Nephron (organoid): ENCODE measurements at regions not wholly inside any gene's neighbourhood (a gene's known extent, or its start where the extent isn't known, plus 50 kb on each side); places are given as distances from the start of the nearest gene placed in this dataset.

Experiments
- H3K27ac Mint-ChIP-seq, 3 experiments: 2 replicates each; pipeline ENCODE4 v1.8.0; 2020; ENCODE audit warnings: mixed read lengths in 3 of 3, mild to moderate bottlenecking in 2 of 3, moderate library complexity in 1 of 3
- H3K27me3 Mint-ChIP-seq: 2 replicates; pipeline ENCODE4 v1.8.0; 2021; ENCODE audit warnings: low read depth, mild to moderate bottlenecking, moderate library complexity, mixed read lengths
- H3K36me3 Mint-ChIP-seq: 2 replicates; pipeline ENCODE4 v1.8.0; 2020; ENCODE audit warnings: low read depth, mixed read lengths
- H3K4me1 Mint-ChIP-seq: 2 replicates; pipeline ENCODE4 v1.8.0; 2020; ENCODE audit warnings: mixed read lengths
- H3K4me3 Mint-ChIP-seq, 3 experiments: 2 replicates each; pipeline ENCODE4 v1.8.0; 2020; ENCODE audit warnings: mild to moderate bottlenecking in 3 of 3, mixed read lengths in 3 of 3, moderate library complexity in 2 of 3
- H3K9me3 Mint-ChIP-seq: 2 replicates; pipeline ENCODE4 v1.8.0; 2020; ENCODE audit warnings: mixed read lengths
- TF ChIP-seq, protein P1 (sequence below), 3 experiments: fragments of 200-600 bp; sonication (generic); IDR thresholded peaks; one replicate each; pipeline ENCODE4 v1.5.0; 2021; ENCODE audit warnings: antibody characterized with exemption in 3 of 3; ENCODE audit not compliant: unreplicated experiment in 3 of 3

DNA sequence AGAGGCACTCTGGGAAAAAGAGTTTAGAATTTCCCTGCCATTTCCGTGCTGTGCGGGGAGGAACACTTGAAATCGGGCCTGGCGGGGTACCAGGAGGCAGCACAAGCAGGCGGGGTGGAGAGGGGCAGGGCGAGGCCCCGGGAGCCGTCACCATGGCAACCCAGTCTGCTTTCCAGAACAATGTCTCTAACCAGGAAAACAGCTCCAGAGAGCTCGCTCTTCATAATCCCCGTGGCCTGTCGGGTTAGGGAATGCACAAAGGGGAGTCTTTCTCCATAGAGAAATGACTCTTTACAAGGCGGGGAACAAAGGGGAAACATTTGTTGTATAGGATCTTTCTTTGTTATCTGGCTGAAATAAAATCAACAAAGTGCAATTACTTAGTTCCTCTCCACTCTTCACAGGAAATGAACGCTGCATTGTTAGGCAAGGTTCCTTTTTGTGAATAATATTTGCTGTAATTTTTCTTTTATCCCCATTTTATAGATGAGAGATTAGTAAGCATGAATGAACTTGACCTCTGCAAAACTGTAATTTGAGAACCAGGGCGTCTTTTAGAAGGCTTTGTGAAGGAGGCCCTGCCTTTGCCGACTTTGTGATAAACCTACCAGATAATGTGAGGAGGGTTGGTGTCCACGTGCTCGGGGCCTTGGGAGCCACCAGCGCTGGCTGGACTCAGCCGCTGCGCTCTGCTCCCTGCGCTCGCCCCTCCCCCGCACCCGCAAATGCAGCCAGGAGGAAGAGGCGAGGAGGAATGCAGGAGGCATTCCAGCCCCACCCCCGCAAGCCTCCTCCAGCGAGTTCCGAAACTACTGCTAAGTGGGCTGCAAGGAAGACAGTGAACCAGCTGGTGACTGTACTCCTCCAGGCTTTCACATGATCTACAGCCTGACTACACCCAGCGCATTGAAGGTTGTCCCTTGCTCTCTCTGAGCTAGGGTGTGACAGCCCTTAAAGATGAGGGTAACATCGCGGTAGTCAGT is 105.2 kb upstream of the ATF7IP start:
- peaks cover 65% of the 10 kb centered on the region for H3K9me3 Mint-ChIP-seq
- peaks cover 65% of the 10 kb centered on the region for H3K4me1 Mint-ChIP-seq
- peak overlapping the region; percentile 97 to 98 (median 98) for H3K27ac Mint-ChIP-seq
- TF ChIP-seq, protein P1, sequence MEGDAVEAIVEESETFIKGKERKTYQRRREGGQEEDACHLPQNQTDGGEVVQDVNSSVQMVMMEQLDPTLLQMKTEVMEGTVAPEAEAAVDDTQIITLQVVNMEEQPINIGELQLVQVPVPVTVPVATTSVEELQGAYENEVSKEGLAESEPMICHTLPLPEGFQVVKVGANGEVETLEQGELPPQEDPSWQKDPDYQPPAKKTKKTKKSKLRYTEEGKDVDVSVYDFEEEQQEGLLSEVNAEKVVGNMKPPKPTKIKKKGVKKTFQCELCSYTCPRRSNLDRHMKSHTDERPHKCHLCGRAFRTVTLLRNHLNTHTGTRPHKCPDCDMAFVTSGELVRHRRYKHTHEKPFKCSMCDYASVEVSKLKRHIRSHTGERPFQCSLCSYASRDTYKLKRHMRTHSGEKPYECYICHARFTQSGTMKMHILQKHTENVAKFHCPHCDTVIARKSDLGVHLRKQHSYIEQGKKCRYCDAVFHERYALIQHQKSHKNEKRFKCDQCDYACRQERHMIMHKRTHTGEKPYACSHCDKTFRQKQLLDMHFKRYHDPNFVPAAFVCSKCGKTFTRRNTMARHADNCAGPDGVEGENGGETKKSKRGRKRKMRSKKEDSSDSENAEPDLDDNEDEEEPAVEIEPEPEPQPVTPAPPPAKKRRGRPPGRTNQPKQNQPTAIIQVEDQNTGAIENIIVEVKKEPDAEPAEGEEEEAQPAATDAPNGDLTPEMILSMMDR (IDR thresholded peaks at IDR 0.05; ENCODE audit: unreplicated experiment in 3 of 3) = no peak
- peaks cover 39% of the 10 kb centered on the region for H3K36me3 Mint-ChIP-seq
- no peaks in the 10 kb centered on the region for H3K27me3 Mint-ChIP-seq
- H3K4me3 Mint-ChIP-seq = peak overlapping the region; percentile 5 to 61 (median 15)

DNA sequence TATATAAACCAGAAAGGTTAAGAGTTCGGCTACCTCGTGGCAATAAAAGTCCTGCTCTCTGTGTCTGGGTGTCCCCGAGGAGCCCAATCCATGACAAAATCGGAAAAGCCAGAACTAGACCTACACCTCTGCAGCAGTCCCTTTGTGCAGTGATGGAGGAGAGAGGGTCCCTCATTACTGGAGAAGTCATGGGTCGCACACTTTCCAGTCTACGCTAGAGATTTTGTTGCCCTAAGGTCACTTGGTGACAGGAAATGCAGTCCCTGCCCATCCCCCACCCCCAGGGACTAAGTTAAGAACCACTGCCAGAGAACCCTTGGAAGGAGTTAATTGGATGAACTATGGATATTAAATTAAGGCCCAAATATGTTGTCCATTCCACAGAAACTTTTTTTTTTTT is 104.4 kb upstream of the ATF7IP start:
- peaks cover 59% of the 10 kb centered on the region for H3K9me3 Mint-ChIP-seq
- peak overlapping the region; percentile 97 to 98 (median 98) for H3K27ac Mint-ChIP-seq
- peaks cover 57% of the 10 kb centered on the region for H3K4me1 Mint-ChIP-seq
- TF ChIP-seq, protein P1 (IDR thresholded peaks at IDR 0.05; ENCODE audit: unreplicated experiment in 3 of 3) = no peak
- H3K36me3 Mint-ChIP-seq = peaks cover 33% of the 10 kb centered on the region
- H3K27me3 Mint-ChIP-seq = no peaks in the 10 kb centered on the region
- H3K4me3 Mint-ChIP-seq = peak overlapping the region in 1 of 3 experiments; percentile 14

DNA sequence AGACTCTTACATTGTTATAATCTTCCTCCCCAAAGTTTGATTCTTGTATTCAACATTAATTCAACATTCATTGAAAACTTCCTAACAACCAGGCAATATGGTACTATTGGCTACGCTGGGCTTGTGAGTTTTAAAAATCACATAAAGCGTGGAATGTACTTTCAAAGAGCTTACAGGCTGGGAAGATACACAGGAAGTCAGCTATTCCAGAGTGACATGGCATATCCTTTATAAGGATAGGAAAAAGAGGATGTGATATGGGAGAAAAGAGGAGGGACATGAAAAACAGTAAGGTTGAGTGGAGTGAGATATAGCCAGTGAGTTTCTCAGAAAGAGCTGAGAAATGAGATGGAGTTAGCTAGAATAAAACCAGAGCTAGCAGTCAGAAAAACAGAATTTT is 103.6 kb upstream of the ATF7IP start:
- peaks cover 49% of the 10 kb centered on the region for H3K4me1 Mint-ChIP-seq
- H3K27ac Mint-ChIP-seq = peak overlapping the region; percentile 88 to 98 (median 97)
- H3K4me3 Mint-ChIP-seq = no peak overlapping the region
- peaks cover 27% of the 10 kb centered on the region for H3K36me3 Mint-ChIP-seq
- no peaks in the 10 kb centered on the region for H3K27me3 Mint-ChIP-seq
- peaks cover 52% of the 10 kb centered on the region for H3K9me3 Mint-ChIP-seq
- TF ChIP-seq, protein P1 (IDR thresholded peaks at IDR 0.05; ENCODE audit: unreplicated experiment in 3 of 3) = no peak

DNA sequence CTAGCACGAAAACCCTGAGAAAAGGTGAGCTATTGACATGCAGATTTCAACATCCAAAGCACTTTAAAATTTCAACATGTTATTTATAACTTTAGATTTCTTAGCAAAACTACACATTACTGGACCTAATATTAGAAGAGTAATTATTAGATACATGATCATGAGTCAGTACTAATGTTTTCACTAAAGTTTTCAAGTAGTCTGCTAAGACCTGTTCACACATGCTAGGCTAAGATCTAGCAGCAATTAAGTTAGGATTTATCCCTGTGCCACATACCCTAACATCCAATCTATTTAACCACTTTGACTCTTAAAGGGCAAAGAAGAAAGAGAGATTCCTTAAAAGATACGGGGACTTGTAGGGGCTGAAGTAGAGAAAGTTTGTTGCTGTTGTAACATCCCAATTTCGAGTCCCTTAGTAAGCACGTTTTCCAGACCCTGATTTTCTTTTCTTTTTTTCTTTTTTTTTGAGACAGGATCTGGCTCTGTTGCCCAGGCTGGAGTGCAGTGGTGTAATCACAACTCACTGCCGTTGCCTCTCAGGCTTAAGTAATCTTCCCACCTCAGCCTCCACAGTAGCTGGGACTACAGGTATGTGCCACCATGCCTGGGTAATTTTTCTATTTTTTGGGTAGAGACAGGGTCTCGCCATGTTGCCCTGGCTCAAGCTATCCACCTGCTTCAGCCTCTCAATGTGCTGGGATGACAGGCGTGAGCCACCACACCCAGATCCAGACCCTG is 102.5 kb upstream of the ATF7IP start:
- peaks cover 21% of the 10 kb centered on the region for H3K36me3 Mint-ChIP-seq
- peaks cover 51% of the 10 kb centered on the region for H3K9me3 Mint-ChIP-seq
- H3K4me3 Mint-ChIP-seq = no peak overlapping the region
- TF ChIP-seq, protein P1 (IDR thresholded peaks at IDR 0.05; ENCODE audit: unreplicated experiment in 3 of 3) = no peak
- H3K27me3 Mint-ChIP-seq = no peaks in the 10 kb centered on the region
- peaks cover 46% of the 10 kb centered on the region for H3K4me1 Mint-ChIP-seq
- peak overlapping the region; percentile 22 to 98 (median 81) for H3K27ac Mint-ChIP-seq

DNA sequence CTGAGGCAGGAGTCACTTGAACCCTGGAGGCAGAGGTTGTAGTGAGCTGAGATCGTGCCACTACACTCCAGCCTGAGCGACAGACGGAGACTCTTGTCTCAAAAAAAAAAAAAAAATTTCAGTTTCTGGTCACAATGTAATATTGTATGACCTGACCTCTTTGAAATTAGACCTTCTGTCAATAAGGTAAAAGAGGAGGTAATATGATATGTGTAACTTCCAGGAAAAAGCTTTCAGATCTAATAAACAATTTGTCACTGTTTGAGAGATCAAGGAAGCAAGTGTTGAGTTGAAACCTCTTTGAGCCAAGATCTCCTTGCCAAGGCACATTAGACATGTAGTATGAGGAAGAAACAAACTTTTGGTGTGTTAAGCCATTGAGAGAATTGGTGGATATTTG is 101.7 kb upstream of the ATF7IP start:
- no peak overlapping the region for H3K4me3 Mint-ChIP-seq
- peaks cover 16% of the 10 kb centered on the region for H3K36me3 Mint-ChIP-seq
- H3K27ac Mint-ChIP-seq = peak overlapping the region in 2 of 3 experiments; percentile 37 to 44
- peaks cover 43% of the 10 kb centered on the region for H3K9me3 Mint-ChIP-seq
- TF ChIP-seq, protein P1 (IDR thresholded peaks at IDR 0.05; ENCODE audit: unreplicated experiment in 3 of 3) = no peak
- H3K27me3 Mint-ChIP-seq = no peaks in the 10 kb centered on the region
- H3K4me1 Mint-ChIP-seq = peaks cover 42% of the 10 kb centered on the region
